GM20431 (cell line): ENCODE measurements at regions not wholly inside any gene's neighbourhood (a gene's known extent, or its start where the extent isn't known, plus 50 kb on each side); places are given as distances from the start of the nearest gene placed in this dataset.

Experiments
- in situ Hi-C: fragments of 300-500 bp; cut with MseI, MboI; formaldehyde crosslinking; loops from one replicate; pipeline ENCODE4 v1.15.0; 2020; ENCODE audit warnings: low sequenced_read_pairs; ENCODE audit not compliant: unreplicated experiment

- in situ Hi-C loops: no loop called here
Measured at GRCh38 chr17:77728474-77728795, 230.1 kb upstream of the TNRC6C start.

GRCh38 chr17:77728871-77729270, 229.6 kb upstream of the TNRC6C start:
- in situ Hi-C loops: no loop called here

GRCh38 chr17:77729587-77729986, 228.9 kb upstream of the TNRC6C start:
- in situ Hi-C loops: no loop called here

GRCh38 chr17:77730376-77730775, 228.1 kb upstream of the TNRC6C start:
- in situ Hi-C loops: no loop called here

- in situ Hi-C loops: no loop called here
Measured at GRCh38 chr17:77733576-77734296, 224.8 kb upstream of the TNRC6C start.

- in situ Hi-C loops: no loop called here
Measured at GRCh38 chr17:77734371-77735080, 224.0 kb upstream of the TNRC6C start.

- in situ Hi-C loops: no loop called here
Measured at GRCh38 chr17:77735081-77735565, 223.4 kb upstream of the TNRC6C start.

GRCh38 chr17:77735566-77736198, 222.8 kb upstream of the TNRC6C start:
- in situ Hi-C loops: no loop called here

- in situ Hi-C loops: no loop called here
Measured at GRCh38 chr17:77736199-77736585, 222.3 kb upstream of the TNRC6C start.

- in situ Hi-C loops: no loop called here
Measured at GRCh38 chr17:77736721-77737120, 221.8 kb upstream of the TNRC6C start.

- in situ Hi-C loops: no loop called here
Measured at GRCh38 chr17:77737442-77738265, 220.8 kb upstream of the TNRC6C start.

- in situ Hi-C loops: no loop called here
Measured at GRCh38 chr17:77738751-77739531, 219.6 kb upstream of the TNRC6C start.

- in situ Hi-C loops: no loop called here
Measured at GRCh38 chr17:77740481-77740880, 218.0 kb upstream of the TNRC6C start.

GRCh38 chr17:77741109-77741508, 217.4 kb upstream of the TNRC6C start:
- in situ Hi-C loops: no loop called here

- in situ Hi-C loops: no loop called here
Measured at GRCh38 chr17:77742579-77742978, 215.9 kb upstream of the TNRC6C start.

- in situ Hi-C loops: no loop called here
Measured at GRCh38 chr17:77744066-77744988, 214.2 kb upstream of the TNRC6C start.

GRCh38 chr17:77745702-77746101, 212.8 kb upstream of the TNRC6C start:
- in situ Hi-C loops: no loop called here

- in situ Hi-C loops: no loop called here
Measured at GRCh38 chr17:77746393-77746792, 212.1 kb upstream of the TNRC6C start.
